ENCODE measurements at regions not wholly inside any gene's neighbourhood (a gene's known extent, or its start where the extent isn't known, plus 50 kb on each side); places are given as distances from the start of the nearest gene placed in this dataset.

DNA sequence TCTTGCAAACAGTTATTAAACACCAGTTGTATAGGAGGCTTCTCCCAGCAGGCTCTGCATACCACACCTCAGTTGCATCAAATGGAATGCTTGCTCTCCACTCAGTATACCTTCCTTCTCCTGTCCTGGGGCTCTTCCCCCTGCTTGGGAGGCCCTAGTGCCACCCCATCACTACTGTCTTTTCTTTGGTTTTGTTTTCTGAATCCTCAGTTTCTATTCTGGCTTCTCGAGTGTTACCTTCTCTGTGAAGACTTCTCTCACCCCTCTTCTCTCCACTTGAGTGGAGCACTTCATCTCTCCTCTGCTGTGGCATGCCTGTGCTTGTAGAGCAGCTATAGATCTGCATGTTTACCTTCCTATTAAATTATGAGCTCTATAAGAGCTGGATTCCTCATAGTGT is 75.7 kb upstream of the TPRG1 start:
- TF ChIP-seq CTCF (IDR thresholded peaks at IDR 0.05) (no peak), POLR2A (IDR thresholded peaks at IDR 0.05) (no peak)
